ENCODE measurements at regions not wholly inside any gene's neighbourhood (a gene's known extent, or its start where the extent isn't known, plus 50 kb on each side); places are given as distances from the start of the nearest gene placed in this dataset.

- no peak for TF ChIP-seq CTCF (optimal IDR thresholded peaks at IDR 0.05 in 1 of 3, IDR thresholded peaks at IDR 0.05 in 1 of 3, conservative IDR thresholded peaks at IDR 0.05 in 1 of 3; ENCODE audit: extremely low read depth in 1 of 3, insufficient read depth in 2 of 3, low read length in 3 of 3)
- no peak for TF ChIP-seq EZH2 (IDR thresholded peaks at IDR 0.05; ENCODE audit: low read length)
These were observed 1879.3 kb upstream of the WWC1 start for GRCh38 chr5:166412191-166412590.

Data from keratinocyte (primary cell).